ENCODE measurements at regions not wholly inside any gene's neighbourhood (a gene's known extent, or its start where the extent isn't known, plus 50 kb on each side); places are given as distances from the start of the nearest gene placed in this dataset.
A peak's percentile ranks its signal among the peaks of the same experiment; 100 is the strongest.

- no peak overlapping the region for H3K27ac ChIP-seq (ENCODE audit: low read length)
- DNase-seq = no peak
- H3K4me3 ChIP-seq (ENCODE audit: low read length) = no peak overlapping the region
- H3K36me3 ChIP-seq (ENCODE audit: control insufficient read depth, insufficient read depth, low read length) = no peaks in the 10 kb centered on the region
- H3K9me3 ChIP-seq (ENCODE audit: control insufficient read depth, low read depth, low read length) = peaks cover 2% of the 10 kb centered on the region
- no CpG with 5 or more reads among the region's 3 CpGs for WGBS (ENCODE audit: insufficient coverage, low lambda C conversion rate)
- no peaks in the 10 kb centered on the region for H3K4me1 ChIP-seq (ENCODE audit: control insufficient read depth, insufficient read depth, low read length)
- H3K27me3 ChIP-seq (ENCODE audit: control insufficient read depth, insufficient read depth, low read length) = no peaks in the 10 kb centered on the region
These were observed 403.3 kb downstream of the SHANK2 start for GRCh38 chr11:70849031-70849430.

GRCh38 chr11:70851308-70851707 lies 401.1 kb downstream of the SHANK2 start:
- Histone ChIP-seq H3K27ac (ENCODE audit: low read length) (no peak overlapping the region), H3K36me3 (ENCODE audit: control insufficient read depth, insufficient read depth, low read length) (no peaks in the 10 kb centered on the region), H3K9me3 (ENCODE audit: control insufficient read depth, low read depth, low read length) (peaks cover 4% of the 10 kb centered on the region), H3K4me3 (ENCODE audit: low read length) (no peak overlapping the region), H3K27me3 (ENCODE audit: control insufficient read depth, insufficient read depth, low read length) (no peaks in the 10 kb centered on the region), H3K4me1 (ENCODE audit: control insufficient read depth, insufficient read depth, low read length) (no peaks in the 10 kb centered on the region)
- no CpG with 5 or more reads among the region's 3 CpGs for WGBS (ENCODE audit: insufficient coverage, low lambda C conversion rate)
- DNase-seq = no peak

- Histone ChIP-seq H3K4me1 (ENCODE audit: control insufficient read depth, insufficient read depth, low read length) (no peaks in the 10 kb centered on the region), H3K27ac (ENCODE audit: low read length) (no peak overlapping the region), H3K9me3 (ENCODE audit: control insufficient read depth, low read depth, low read length) (peaks cover 4% of the 10 kb centered on the region), H3K4me3 (ENCODE audit: low read length) (no peak overlapping the region), H3K27me3 (ENCODE audit: control insufficient read depth, insufficient read depth, low read length) (no peaks in the 10 kb centered on the region), H3K36me3 (ENCODE audit: control insufficient read depth, insufficient read depth, low read length) (no peaks in the 10 kb centered on the region)
- no CpG with 5 or more reads among the region's 10 CpGs for WGBS (ENCODE audit: insufficient coverage, low lambda C conversion rate)
- DNase-seq = no peak
These were observed 400.5 kb downstream of the SHANK2 start for GRCh38 chr11:70851907-70852306.

GRCh38 chr11:70853068-70853769 lies 399.2 kb downstream of the SHANK2 start:
- no CpG with 5 or more reads among the region's 20 CpGs for WGBS (ENCODE audit: insufficient coverage, low lambda C conversion rate)

GRCh38 chr11:70853770-70854108 lies 398.6 kb downstream of the SHANK2 start:
- H3K4me3 ChIP-seq (ENCODE audit: low read length) = no peak overlapping the region
- no peak for DNase-seq
- H3K4me1 ChIP-seq (ENCODE audit: control insufficient read depth, insufficient read depth, low read length) = no peaks in the 10 kb centered on the region
- no CpG with 5 or more reads among the region's 2 CpGs for WGBS (ENCODE audit: insufficient coverage, low lambda C conversion rate)
- no peak overlapping the region for H3K27ac ChIP-seq (ENCODE audit: low read length)
- peaks cover 4% of the 10 kb centered on the region for H3K9me3 ChIP-seq (ENCODE audit: control insufficient read depth, low read depth, low read length)
- no peaks in the 10 kb centered on the region for H3K36me3 ChIP-seq (ENCODE audit: control insufficient read depth, insufficient read depth, low read length)
- no peaks in the 10 kb centered on the region for H3K27me3 ChIP-seq (ENCODE audit: control insufficient read depth, insufficient read depth, low read length)

More at GRCh38 chr11:70853068-70853769, 399.2 kb downstream of the SHANK2 start:
- DNase-seq = no peak
- H3K27ac ChIP-seq (ENCODE audit: low read length) = no peak overlapping the region
- peaks cover 4% of the 10 kb centered on the region for H3K9me3 ChIP-seq (ENCODE audit: control insufficient read depth, low read depth, low read length)
- no peaks in the 10 kb centered on the region for H3K27me3 ChIP-seq (ENCODE audit: control insufficient read depth, insufficient read depth, low read length)
- H3K4me3 ChIP-seq (ENCODE audit: low read length) = no peak overlapping the region
- no peaks in the 10 kb centered on the region for H3K4me1 ChIP-seq (ENCODE audit: control insufficient read depth, insufficient read depth, low read length)
- H3K36me3 ChIP-seq (ENCODE audit: control insufficient read depth, insufficient read depth, low read length) = no peaks in the 10 kb centered on the region

GRCh38 chr11:70854201-70854600 lies 398.2 kb downstream of the SHANK2 start:
- Histone ChIP-seq H3K27ac (ENCODE audit: low read length) (no peak overlapping the region), H3K4me3 (ENCODE audit: low read length) (no peak overlapping the region), H3K4me1 (ENCODE audit: control insufficient read depth, insufficient read depth, low read length) (no peaks in the 10 kb centered on the region), H3K36me3 (ENCODE audit: control insufficient read depth, insufficient read depth, low read length) (no peaks in the 10 kb centered on the region), H3K27me3 (ENCODE audit: control insufficient read depth, insufficient read depth, low read length) (no peaks in the 10 kb centered on the region), H3K9me3 (ENCODE audit: control insufficient read depth, low read depth, low read length) (peaks cover 4% of the 10 kb centered on the region)
- WGBS (ENCODE audit: insufficient coverage, low lambda C conversion rate) = no CpG with 5 or more reads among the region's 3 CpGs
- DNase-seq = peak in 1 of 2 donors; percentile 32

- no CpG with 5 or more reads among the region's 6 CpGs for WGBS (ENCODE audit: insufficient coverage, low lambda C conversion rate)
- Histone ChIP-seq H3K27ac (ENCODE audit: low read length) (no peak overlapping the region), H3K4me1 (ENCODE audit: control insufficient read depth, insufficient read depth, low read length) (no peaks in the 10 kb centered on the region)
These were observed 397.3 kb downstream of the SHANK2 start for GRCh38 chr11:70854901-70855556.

GRCh38 chr11:70857894-70858293 lies 394.5 kb downstream of the SHANK2 start:
- Histone ChIP-seq H3K4me1 (ENCODE audit: control insufficient read depth, insufficient read depth, low read length) (no peaks in the 10 kb centered on the region), H3K9me3 (ENCODE audit: control insufficient read depth, low read depth, low read length) (peaks cover 2% of the 10 kb centered on the region), H3K27me3 (ENCODE audit: control insufficient read depth, insufficient read depth, low read length) (no peaks in the 10 kb centered on the region), H3K27ac (ENCODE audit: low read length) (no peak overlapping the region), H3K4me3 (ENCODE audit: low read length) (no peak overlapping the region), H3K36me3 (ENCODE audit: control insufficient read depth, insufficient read depth, low read length) (no peaks in the 10 kb centered on the region)
- no CpG with 5 or more reads among the region's 3 CpGs for WGBS (ENCODE audit: insufficient coverage, low lambda C conversion rate)
- no peak for DNase-seq

More at GRCh38 chr11:70854901-70855556, 397.3 kb downstream of the SHANK2 start:
- DNase-seq = peak in 1 of 2 donors; percentile 11
- no peak overlapping the region for H3K4me3 ChIP-seq (ENCODE audit: low read length)
- no peaks in the 10 kb centered on the region for H3K27me3 ChIP-seq (ENCODE audit: control insufficient read depth, insufficient read depth, low read length)
- H3K36me3 ChIP-seq (ENCODE audit: control insufficient read depth, insufficient read depth, low read length) = no peaks in the 10 kb centered on the region
- H3K9me3 ChIP-seq (ENCODE audit: control insufficient read depth, low read depth, low read length) = peaks cover 4% of the 10 kb centered on the region

GRCh38 chr11:70859180-70859579 lies 393.2 kb downstream of the SHANK2 start:
- Histone ChIP-seq H3K36me3 (ENCODE audit: control insufficient read depth, insufficient read depth, low read length) (no peaks in the 10 kb centered on the region), H3K27me3 (ENCODE audit: control insufficient read depth, insufficient read depth, low read length) (no peaks in the 10 kb centered on the region), H3K9me3 (ENCODE audit: control insufficient read depth, low read depth, low read length) (peaks cover 2% of the 10 kb centered on the region), H3K27ac (ENCODE audit: low read length) (no peak overlapping the region), H3K4me1 (ENCODE audit: control insufficient read depth, insufficient read depth, low read length) (no peaks in the 10 kb centered on the region), H3K4me3 (ENCODE audit: low read length) (no peak overlapping the region)
- WGBS (ENCODE audit: insufficient coverage, low lambda C conversion rate) = 98% methylated on average over 4 of the region's 4 CpGs
- DNase-seq = no peak

- DNase-seq = no peak
- no peaks in the 10 kb centered on the region for H3K36me3 ChIP-seq (ENCODE audit: control insufficient read depth, insufficient read depth, low read length)
- no peak overlapping the region for H3K4me3 ChIP-seq (ENCODE audit: low read length)
- peaks cover 2% of the 10 kb centered on the region for H3K9me3 ChIP-seq (ENCODE audit: control insufficient read depth, low read depth, low read length)
- H3K27me3 ChIP-seq (ENCODE audit: control insufficient read depth, insufficient read depth, low read length) = no peaks in the 10 kb centered on the region
- H3K4me1 ChIP-seq (ENCODE audit: control insufficient read depth, insufficient read depth, low read length) = no peaks in the 10 kb centered on the region
- no peak overlapping the region for H3K27ac ChIP-seq (ENCODE audit: low read length)
- no CpG with 5 or more reads among the region's 7 CpGs for WGBS (ENCODE audit: insufficient coverage, low lambda C conversion rate)
These were observed 391.5 kb downstream of the SHANK2 start for GRCh38 chr11:70860888-70861287.

GRCh38 chr11:70861559-70861958 lies 390.8 kb downstream of the SHANK2 start:
- Histone ChIP-seq H3K9me3 (ENCODE audit: control insufficient read depth, low read depth, low read length) (no peaks in the 10 kb centered on the region), H3K4me1 (ENCODE audit: control insufficient read depth, insufficient read depth, low read length) (no peaks in the 10 kb centered on the region), H3K27ac (ENCODE audit: low read length) (no peak overlapping the region), H3K4me3 (ENCODE audit: low read length) (no peak overlapping the region), H3K27me3 (ENCODE audit: control insufficient read depth, insufficient read depth, low read length) (no peaks in the 10 kb centered on the region), H3K36me3 (ENCODE audit: control insufficient read depth, insufficient read depth, low read length) (no peaks in the 10 kb centered on the region)
- WGBS (ENCODE audit: insufficient coverage, low lambda C conversion rate) = no CpG with 5 or more reads among the region's 2 CpGs
- no peak for DNase-seq
